HepG2 (cell line): ENCODE measurements at regions not wholly inside any gene's neighbourhood (a gene's known extent, or its start where the extent isn't known, plus 50 kb on each side); places are given as distances from the start of the nearest gene placed in this dataset.

Source experiments
- ATAC-seq: fragments of 200-7000 bp; cut with Tn5 transposase; 3 replicates; pipeline ENCODE4 v1.9.1; 2020; ENCODE audit warnings: mild to moderate bottlenecking, moderate library complexity
- BruUV-seq: library from RNA; stranded (reverse); fragments of 400-500 nt; replicated peaks from 2 replicates; lab custom pipeline; 2021; lab: Mats Ljungman, UMichigan
- CTCF ChIA-PET: fragments of 300-600 bp; formaldehyde crosslinking; extraction: SDS; loops from one replicate; lab custom pipeline; 2021; ENCODE audit warnings: low total read pairs, inconsistent platforms, low intra/inter-chr PET ratio; lab: Yijun Ruan, JAX
- POLR2A ChIA-PET: fragments of 350-600 bp; sonication (Branson Sonifier 250); formaldehyde crosslinking; loops from one replicate; lab custom pipeline; 2020; ENCODE audit warnings: antibody characterized with exemption, inconsistent platforms; lab: Yijun Ruan, JAX
- DNase-seq: peaks from one replicate; pipeline ENCODE4 v3.0.0-alpha.2; 2015; ENCODE audit warnings: low spot score
- FAIRE-seq: peaks from 3 replicates; lab custom pipeline; 2011; peaks lifted over from hg19 to GRCh38; lab: Jason Lieb, UNC
- H2AFZ ChIP-seq: one replicate; pipeline ENCODE4 v1.6.1; 2011; ENCODE audit warnings: low read length, inconsistent platforms
- H3K27ac ChIP-seq: fragments of 300-600 bp; 3 replicates; pipeline ENCODE4 v1.8.0; 2011; ENCODE audit warnings: mixed run types, mild to moderate bottlenecking, mixed read lengths, low read length, inconsistent platforms; ENCODE audit not compliant: insufficient read depth; ENCODE audit errors: extremely low read length
- H3K27me3 ChIP-seq, 2 experiments: fragments of 200-600 bp in 1 of 2; 2 replicates in 1 of 2; 3 replicates in 1 of 2; pipeline versions ENCODE4 v1.6.0 to v1.8.0; 2011; ENCODE audit warnings: low read length in 2 of 2, mild to moderate bottlenecking in 2 of 2, moderate library complexity in 2 of 2, inconsistent platforms in 1 of 2; ENCODE audit not compliant: insufficient read depth in 2 of 2, control insufficient read depth in 1 of 2
- H3K36me3 ChIP-seq, 2 experiments: fragments of 200-600 bp in 1 of 2; replicated peaks in 1 of 2; 2 replicates in 1 of 2; 3 replicates in 1 of 2; pipeline versions ENCODE4 v1.5.1 to v1.8.0; 2011; ENCODE audit warnings: low read length in 2 of 2, inconsistent platforms in 1 of 2; ENCODE audit not compliant: insufficient read depth in 2 of 2, control insufficient read depth in 1 of 2
- H3K4me1 ChIP-seq: 2 replicates; pipeline ENCODE4 v1.5.1; 2012; ENCODE audit warnings: low read length, inconsistent platforms; ENCODE audit not compliant: insufficient read depth
- H3K4me2 ChIP-seq: 2 replicates; pipeline ENCODE4 v1.6.0; 2011; ENCODE audit warnings: low read depth, low read length, inconsistent platforms
- H3K4me3 ChIP-seq, 3 experiments: fragments of 200-600 bp in 1 of 3; sonication (generic), shearing (Covaris generic) in 1 of 3; replicated peaks in 1 of 3; 2 replicates each; pipeline ENCODE4 v1.5.1; 2011 to 2016; ENCODE audit warnings: low read length in 3 of 3, inconsistent platforms in 2 of 3, low read depth in 2 of 3, mild to moderate bottlenecking in 2 of 3, control low read depth in 1 of 3, mixed read lengths in 1 of 3; ENCODE audit not compliant: insufficient read depth in 1 of 3
- H3K79me2 ChIP-seq: one replicate; pipeline ENCODE4 v1.6.1; 2011; ENCODE audit warnings: low read length, inconsistent platforms; ENCODE audit not compliant: insufficient read depth
- H3K9ac ChIP-seq: 2 replicates; pipeline ENCODE4 v1.6.0; 2011; ENCODE audit warnings: mild to moderate bottlenecking, low read depth, low read length, inconsistent platforms; ENCODE audit not compliant: insufficient read depth
- H3K9me3 ChIP-seq: 2 replicates; pipeline ENCODE4 v1.5.1; 2012; ENCODE audit warnings: mild to moderate bottlenecking, low read length
- H4K20me1 ChIP-seq: 2 replicates; pipeline ENCODE4 v1.6.0; 2011; ENCODE audit warnings: inconsistent platforms, mild to moderate bottlenecking, low read length, moderate library complexity; ENCODE audit not compliant: insufficient read depth
- ATF7-NPFF ChIP-seq: sonication (generic); formaldehyde crosslinking; IDR thresholded peaks from 2 replicates; pipeline ENCODE4 v1.8.1; 2023; ENCODE audit warnings: mild to moderate bottlenecking, low read depth, missing genetic modification reagents, moderate library complexity
- CBX1 ChIP-seq: IDR thresholded peaks from one replicate; pipeline ENCODE4 v1.6.1; 2016; ENCODE audit warnings: antibody characterized with exemption, low read depth
- KAT2B ChIP-seq: fragments of 150-350 bp; IDR thresholded peaks from 2 replicates; pipeline ENCODE4 v1.6.1; 2014; ENCODE audit warnings: low read depth, low read length, borderline replicate concordance
- KLF11 ChIP-seq: IDR thresholded peaks from 2 replicates; pipeline ENCODE4 v1.6.1; 2016; ENCODE audit warnings: missing compliant biosample characterization
- PITX1 ChIP-seq: sonication (generic); formaldehyde crosslinking; IDR thresholded peaks from 2 replicates; pipeline ENCODE4 v1.5.1; 2020; ENCODE audit warnings: mild to moderate bottlenecking, missing genetic modification reagents
- ZNF335 ChIP-seq: sonication (generic); formaldehyde crosslinking; IDR thresholded peaks from 2 replicates; pipeline ENCODE4 v1.4.0; 2020; ENCODE audit warnings: missing genetic modification reagents
- ZSCAN12 ChIP-seq: sonication (generic); formaldehyde crosslinking; IDR thresholded peaks from 2 replicates; pipeline ENCODE4 v1.9.0; 2021; ENCODE audit warnings: mild to moderate bottlenecking, missing genetic modification reagents
- whole genome bisulfite sequencing: methylation state at CpG from one replicate; pipeline ENCODE4 v1.1.6; 2017; ENCODE audit warnings: low lambda C conversion rate; 5-methylcytosine and 5-hydroxymethylcytosine counted together
- in situ Hi-C: cut with HindIII; loops from 2 replicates; pipeline ENCODE4 v1.10.0; 2017; ENCODE audit warnings: low pct_unique_long_range_greater_than_20kb; ENCODE audit not compliant: extremely low pct_ligation_motif_present
- intact Hi-C: fragments of 100-400 bp; cut with micrococcal nuclease; formaldehyde crosslinking; loops from one replicate; pipeline ENCODE4 v1.10.0; 2022; ENCODE audit not compliant: unreplicated experiment
- TF ChIP-seq, protein P1 (sequence below): sonication (generic); formaldehyde crosslinking; conservative IDR thresholded peaks from 2 replicates; pipeline ENCODE4 v1.4.0; 2020; ENCODE audit warnings: missing genetic modification reagents
- TF ChIP-seq, protein P2 (sequence below): sonication (generic); formaldehyde crosslinking; IDR thresholded peaks from 2 replicates; pipeline ENCODE4 v1.4.0; 2020; ENCODE audit warnings: mild to moderate bottlenecking, low read depth, missing genetic modification reagents
- TF ChIP-seq, protein P3 (sequence below): sonication (generic); formaldehyde crosslinking; IDR thresholded peaks from 2 replicates; pipeline ENCODE4 v1.5.0; 2020; ENCODE audit warnings: mild to moderate bottlenecking, missing genetic modification reagents, borderline replicate concordance
- TF ChIP-seq, protein P4 (sequence below): sonication (generic); formaldehyde crosslinking; IDR thresholded peaks from 2 replicates; pipeline ENCODE4 v1.4.0; 2020; ENCODE audit warnings: missing genetic modification reagents
- TF ChIP-seq, protein P5 (sequence below): sonication (generic); formaldehyde crosslinking; IDR thresholded peaks from 2 replicates; pipeline ENCODE4 v1.8.1; 2023; ENCODE audit warnings: missing genetic modification reagents, mild to moderate bottlenecking, borderline replicate concordance

DNA sequence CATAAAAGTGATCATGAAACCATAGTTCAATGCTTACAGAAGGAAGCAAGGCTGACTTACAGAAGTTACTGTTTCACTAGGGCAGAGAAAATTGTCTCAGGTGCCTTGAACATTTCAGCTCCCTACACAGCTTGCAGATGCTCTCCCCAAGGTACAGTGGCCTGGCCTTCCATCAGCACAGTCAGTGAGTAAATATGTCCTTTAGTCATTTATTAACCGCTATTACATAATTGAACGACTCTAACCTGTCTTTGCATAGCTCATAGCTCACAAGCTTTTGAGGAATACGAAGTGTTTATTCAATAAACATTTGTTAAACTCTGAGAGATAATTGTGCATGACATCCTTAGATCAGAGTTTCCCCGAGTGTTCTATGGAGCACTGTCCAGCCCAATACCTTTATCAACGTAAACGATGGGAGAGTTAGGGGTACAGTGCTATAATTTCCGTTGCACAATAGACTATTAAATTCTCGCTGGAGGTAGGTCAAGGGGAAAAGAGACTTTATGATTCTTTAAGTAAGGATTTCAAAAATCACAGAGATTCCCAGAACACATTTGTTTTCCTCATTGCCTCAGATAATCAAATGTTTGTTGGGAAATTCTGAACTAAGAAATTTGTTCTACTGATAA is 677.8 kb downstream of the TSN start (continued):
- TF ChIP-seq KAT2B: no peak
- TF ChIP-seq, protein P1, sequence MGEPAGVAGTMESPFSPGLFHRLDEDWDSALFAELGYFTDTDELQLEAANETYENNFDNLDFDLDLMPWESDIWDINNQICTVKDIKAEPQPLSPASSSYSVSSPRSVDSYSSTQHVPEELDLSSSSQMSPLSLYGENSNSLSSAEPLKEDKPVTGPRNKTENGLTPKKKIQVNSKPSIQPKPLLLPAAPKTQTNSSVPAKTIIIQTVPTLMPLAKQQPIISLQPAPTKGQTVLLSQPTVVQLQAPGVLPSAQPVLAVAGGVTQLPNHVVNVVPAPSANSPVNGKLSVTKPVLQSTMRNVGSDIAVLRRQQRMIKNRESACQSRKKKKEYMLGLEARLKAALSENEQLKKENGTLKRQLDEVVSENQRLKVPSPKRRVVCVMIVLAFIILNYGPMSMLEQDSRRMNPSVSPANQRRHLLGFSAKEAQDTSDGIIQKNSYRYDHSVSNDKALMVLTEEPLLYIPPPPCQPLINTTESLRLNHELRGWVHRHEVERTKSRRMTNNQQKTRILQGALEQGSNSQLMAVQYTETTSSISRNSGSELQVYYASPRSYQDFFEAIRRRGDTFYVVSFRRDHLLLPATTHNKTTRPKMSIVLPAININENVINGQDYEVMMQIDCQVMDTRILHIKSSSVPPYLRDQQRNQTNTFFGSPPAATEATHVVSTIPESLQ (CRISPR knock-in tag): no peak
- TF ChIP-seq, protein P2, sequence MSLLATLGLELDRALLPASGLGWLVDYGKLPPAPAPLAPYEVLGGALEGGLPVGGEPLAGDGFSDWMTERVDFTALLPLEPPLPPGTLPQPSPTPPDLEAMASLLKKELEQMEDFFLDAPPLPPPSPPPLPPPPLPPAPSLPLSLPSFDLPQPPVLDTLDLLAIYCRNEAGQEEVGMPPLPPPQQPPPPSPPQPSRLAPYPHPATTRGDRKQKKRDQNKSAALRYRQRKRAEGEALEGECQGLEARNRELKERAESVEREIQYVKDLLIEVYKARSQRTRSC (CRISPR knock-in tag): no peak

DNA sequence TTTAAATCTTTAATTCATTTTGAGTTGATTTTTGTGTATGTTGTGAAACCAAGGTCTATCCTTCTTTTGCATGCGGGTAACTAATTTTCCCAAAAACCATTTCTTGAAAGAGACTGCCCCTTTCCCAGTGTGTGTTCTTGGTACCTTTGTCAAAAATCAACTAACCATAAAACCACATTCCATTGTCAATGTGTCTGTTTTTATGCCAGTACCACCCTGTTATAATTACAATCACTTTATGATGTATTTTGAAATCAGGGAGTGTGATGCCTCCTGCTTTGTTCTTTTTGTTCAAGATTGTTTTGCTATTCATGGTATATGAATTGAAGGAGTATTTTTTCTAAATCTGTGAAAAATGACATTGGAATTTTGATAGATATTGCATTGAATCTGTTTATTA is 689.6 kb downstream of the TSN start:
- ChIA-PET POLR2A (no interaction called here), CTCF (no interaction called here)
- Histone ChIP-seq H3K27ac (no peak overlapping the region), H4K20me1 (no peaks in the 10 kb centered on the region), H3K9me3 (no peaks in the 10 kb centered on the region), H3K79me2 (no peaks in the 10 kb centered on the region), H2AFZ (no peak overlapping the region), H3K4me2 (no peak overlapping the region), H3K4me3 (no peak overlapping the region), H3K4me1 (no peaks in the 10 kb centered on the region), H3K27me3 (no peaks in the 10 kb centered on the region), H3K36me3 (no peaks in the 10 kb centered on the region), H3K9ac (no peak overlapping the region)
- no peak for ATAC-seq
- DNase-seq: no peak
- intact Hi-C loops: no loop called here
- no peak for FAIRE-seq
- no TSS peak for BruUV-seq
- in situ Hi-C loops: no loop called here
- 82% methylated on average over 1 of the region's 1 CpG for WGBS
- TF ChIP-seq ZNF335 (CRISPR knock-in tag) (no peak), ZSCAN12 (CRISPR knock-in tag) (no peak), KLF11 (no peak), ATF7-NPFF (CRISPR knock-in tag) (no peak), CBX1 (no peak), PITX1 (CRISPR knock-in tag) (no peak)
- TF ChIP-seq, protein P3, sequence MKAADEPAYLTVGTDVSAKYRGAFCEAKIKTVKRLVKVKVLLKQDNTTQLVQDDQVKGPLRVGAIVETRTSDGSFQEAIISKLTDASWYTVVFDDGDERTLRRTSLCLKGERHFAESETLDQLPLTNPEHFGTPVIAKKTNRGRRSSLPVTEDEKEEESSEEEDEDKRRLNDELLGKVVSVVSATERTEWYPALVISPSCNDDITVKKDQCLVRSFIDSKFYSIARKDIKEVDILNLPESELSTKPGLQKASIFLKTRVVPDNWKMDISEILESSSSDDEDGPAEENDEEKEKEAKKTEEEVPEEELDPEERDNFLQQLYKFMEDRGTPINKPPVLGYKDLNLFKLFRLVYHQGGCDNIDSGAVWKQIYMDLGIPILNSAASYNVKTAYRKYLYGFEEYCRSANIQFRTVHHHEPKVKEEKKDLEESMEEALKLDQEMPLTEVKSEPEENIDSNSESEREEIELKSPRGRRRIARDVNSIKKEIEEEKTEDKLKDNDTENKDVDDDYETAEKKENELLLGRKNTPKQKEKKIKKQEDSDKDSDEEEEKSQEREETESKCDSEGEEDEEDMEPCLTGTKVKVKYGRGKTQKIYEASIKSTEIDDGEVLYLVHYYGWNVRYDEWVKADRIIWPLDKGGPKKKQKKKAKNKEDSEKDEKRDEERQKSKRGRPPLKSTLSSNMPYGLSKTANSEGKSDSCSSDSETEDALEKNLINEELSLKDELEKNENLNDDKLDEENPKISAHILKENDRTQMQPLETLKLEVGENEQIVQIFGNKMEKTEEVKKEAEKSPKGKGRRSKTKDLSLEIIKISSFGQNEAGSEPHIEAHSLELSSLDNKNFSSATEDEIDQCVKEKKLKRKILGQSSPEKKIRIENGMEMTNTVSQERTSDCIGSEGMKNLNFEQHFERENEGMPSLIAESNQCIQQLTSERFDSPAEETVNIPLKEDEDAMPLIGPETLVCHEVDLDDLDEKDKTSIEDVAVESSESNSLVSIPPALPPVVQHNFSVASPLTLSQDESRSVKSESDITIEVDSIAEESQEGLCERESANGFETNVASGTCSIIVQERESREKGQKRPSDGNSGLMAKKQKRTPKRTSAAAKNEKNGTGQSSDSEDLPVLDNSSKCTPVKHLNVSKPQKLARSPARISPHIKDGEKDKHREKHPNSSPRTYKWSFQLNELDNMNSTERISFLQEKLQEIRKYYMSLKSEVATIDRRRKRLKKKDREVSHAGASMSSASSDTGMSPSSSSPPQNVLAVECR (CRISPR knock-in tag): no peak
- TF ChIP-seq, protein P4, sequence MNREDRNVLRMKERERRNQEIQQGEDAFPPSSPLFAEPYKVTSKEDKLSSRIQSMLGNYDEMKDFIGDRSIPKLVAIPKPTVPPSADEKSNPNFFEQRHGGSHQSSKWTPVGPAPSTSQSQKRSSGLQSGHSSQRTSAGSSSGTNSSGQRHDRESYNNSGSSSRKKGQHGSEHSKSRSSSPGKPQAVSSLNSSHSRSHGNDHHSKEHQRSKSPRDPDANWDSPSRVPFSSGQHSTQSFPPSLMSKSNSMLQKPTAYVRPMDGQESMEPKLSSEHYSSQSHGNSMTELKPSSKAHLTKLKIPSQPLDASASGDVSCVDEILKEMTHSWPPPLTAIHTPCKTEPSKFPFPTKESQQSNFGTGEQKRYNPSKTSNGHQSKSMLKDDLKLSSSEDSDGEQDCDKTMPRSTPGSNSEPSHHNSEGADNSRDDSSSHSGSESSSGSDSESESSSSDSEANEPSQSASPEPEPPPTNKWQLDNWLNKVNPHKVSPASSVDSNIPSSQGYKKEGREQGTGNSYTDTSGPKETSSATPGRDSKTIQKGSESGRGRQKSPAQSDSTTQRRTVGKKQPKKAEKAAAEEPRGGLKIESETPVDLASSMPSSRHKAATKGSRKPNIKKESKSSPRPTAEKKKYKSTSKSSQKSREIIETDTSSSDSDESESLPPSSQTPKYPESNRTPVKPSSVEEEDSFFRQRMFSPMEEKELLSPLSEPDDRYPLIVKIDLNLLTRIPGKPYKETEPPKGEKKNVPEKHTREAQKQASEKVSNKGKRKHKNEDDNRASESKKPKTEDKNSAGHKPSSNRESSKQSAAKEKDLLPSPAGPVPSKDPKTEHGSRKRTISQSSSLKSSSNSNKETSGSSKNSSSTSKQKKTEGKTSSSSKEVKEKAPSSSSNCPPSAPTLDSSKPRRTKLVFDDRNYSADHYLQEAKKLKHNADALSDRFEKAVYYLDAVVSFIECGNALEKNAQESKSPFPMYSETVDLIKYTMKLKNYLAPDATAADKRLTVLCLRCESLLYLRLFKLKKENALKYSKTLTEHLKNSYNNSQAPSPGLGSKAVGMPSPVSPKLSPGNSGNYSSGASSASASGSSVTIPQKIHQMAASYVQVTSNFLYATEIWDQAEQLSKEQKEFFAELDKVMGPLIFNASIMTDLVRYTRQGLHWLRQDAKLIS (CRISPR knock-in tag): no peak
- TF ChIP-seq, protein P5, sequence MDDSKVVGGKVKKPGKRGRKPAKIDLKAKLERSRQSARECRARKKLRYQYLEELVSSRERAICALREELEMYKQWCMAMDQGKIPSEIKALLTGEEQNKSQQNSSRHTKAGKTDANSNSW: no peak
